DND-41 (cell line): ENCODE measurements at regions not wholly inside any gene's neighbourhood (a gene's known extent, or its start where the extent isn't known, plus 50 kb on each side); places are given as distances from the start of the nearest gene placed in this dataset.

Experiments
- EZH2 ChIP-seq: IDR thresholded peaks from 3 replicates; pipeline ENCODE4 v1.6.1; 2012; ENCODE audit warnings: borderline replicate concordance, low read depth, mild to moderate bottlenecking, moderate library complexity, low read length, inconsistent platforms; ENCODE audit not compliant: severe bottlenecking
- TF ChIP-seq, protein P1 (sequence below): IDR thresholded peaks from 2 replicates; pipeline ENCODE4 v1.5.1; 2012; ENCODE audit warnings: borderline replicate concordance, low read length, moderate library complexity, mild to moderate bottlenecking; ENCODE audit not compliant: poor library complexity, severe bottlenecking; ENCODE audit errors: extremely low read depth

DNA sequence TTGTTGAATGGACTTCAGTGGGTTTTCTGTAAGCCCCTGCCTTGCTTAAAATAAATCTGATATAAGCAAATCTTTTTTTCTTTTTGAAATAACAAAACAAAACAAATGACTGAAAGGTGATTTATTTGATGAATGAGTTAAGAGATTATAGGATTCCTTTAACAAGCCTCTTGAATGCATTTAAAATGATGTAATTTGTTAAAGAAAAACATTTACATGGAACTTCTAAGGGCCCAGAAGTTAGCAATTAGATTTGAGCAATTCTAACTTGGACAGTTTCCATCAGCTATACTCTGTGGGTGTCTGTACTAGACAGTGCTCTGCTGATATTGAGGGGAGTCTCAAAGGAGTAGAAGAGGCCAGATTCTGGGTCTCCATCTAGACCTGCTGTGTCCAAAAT lies 143.5 kb upstream of the RAG2 start:
- TF ChIP-seq, protein P1, sequence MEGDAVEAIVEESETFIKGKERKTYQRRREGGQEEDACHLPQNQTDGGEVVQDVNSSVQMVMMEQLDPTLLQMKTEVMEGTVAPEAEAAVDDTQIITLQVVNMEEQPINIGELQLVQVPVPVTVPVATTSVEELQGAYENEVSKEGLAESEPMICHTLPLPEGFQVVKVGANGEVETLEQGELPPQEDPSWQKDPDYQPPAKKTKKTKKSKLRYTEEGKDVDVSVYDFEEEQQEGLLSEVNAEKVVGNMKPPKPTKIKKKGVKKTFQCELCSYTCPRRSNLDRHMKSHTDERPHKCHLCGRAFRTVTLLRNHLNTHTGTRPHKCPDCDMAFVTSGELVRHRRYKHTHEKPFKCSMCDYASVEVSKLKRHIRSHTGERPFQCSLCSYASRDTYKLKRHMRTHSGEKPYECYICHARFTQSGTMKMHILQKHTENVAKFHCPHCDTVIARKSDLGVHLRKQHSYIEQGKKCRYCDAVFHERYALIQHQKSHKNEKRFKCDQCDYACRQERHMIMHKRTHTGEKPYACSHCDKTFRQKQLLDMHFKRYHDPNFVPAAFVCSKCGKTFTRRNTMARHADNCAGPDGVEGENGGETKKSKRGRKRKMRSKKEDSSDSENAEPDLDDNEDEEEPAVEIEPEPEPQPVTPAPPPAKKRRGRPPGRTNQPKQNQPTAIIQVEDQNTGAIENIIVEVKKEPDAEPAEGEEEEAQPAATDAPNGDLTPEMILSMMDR = no peak
- TF ChIP-seq EZH2 = no peak
